Muscle of leg (tissue), 3 donors: ENCODE measurements at regions not wholly inside any gene's neighbourhood (a gene's known extent, or its start where the extent isn't known, plus 50 kb on each side); places are given as distances from the start of the nearest gene placed in this dataset.

Experiments
- DNase-seq: peaks from one replicate; pipeline ENCODE4 v3.0.0; 2013
- H3K27ac ChIP-seq: one replicate; pipeline ENCODE4 v1.5.1; 2013; ENCODE audit warnings: mild to moderate bottlenecking, low read length, control low read depth
- H3K27me3 ChIP-seq: one replicate; pipeline ENCODE4 v1.6.1; 2013; ENCODE audit warnings: low read length; ENCODE audit not compliant: control insufficient read depth, insufficient read depth
- H3K36me3 ChIP-seq: one replicate; pipeline ENCODE4 v1.6.1; 2013; ENCODE audit warnings: low read length; ENCODE audit not compliant: control insufficient read depth, insufficient read depth
- H3K4me1 ChIP-seq: one replicate; pipeline ENCODE4 v1.6.1; 2013; ENCODE audit warnings: low read length; ENCODE audit not compliant: control insufficient read depth, insufficient read depth
- H3K4me3 ChIP-seq: one replicate; pipeline ENCODE4 v1.5.1; 2013; ENCODE audit warnings: low read length, control low read depth
- H3K9me3 ChIP-seq: replicated peaks from 2 replicates; pipeline ENCODE4 v1.6.1; 2013; ENCODE audit warnings: low read depth, low read length; ENCODE audit not compliant: control insufficient read depth
- WGBS: methylation state at CpG from one replicate; pipeline ENCODE4 v1.1.5; 2013; ENCODE audit warnings: missing lambda C conversion rate; ENCODE audit not compliant: insufficient coverage; 5-methylcytosine and 5-hydroxymethylcytosine counted together

DNA sequence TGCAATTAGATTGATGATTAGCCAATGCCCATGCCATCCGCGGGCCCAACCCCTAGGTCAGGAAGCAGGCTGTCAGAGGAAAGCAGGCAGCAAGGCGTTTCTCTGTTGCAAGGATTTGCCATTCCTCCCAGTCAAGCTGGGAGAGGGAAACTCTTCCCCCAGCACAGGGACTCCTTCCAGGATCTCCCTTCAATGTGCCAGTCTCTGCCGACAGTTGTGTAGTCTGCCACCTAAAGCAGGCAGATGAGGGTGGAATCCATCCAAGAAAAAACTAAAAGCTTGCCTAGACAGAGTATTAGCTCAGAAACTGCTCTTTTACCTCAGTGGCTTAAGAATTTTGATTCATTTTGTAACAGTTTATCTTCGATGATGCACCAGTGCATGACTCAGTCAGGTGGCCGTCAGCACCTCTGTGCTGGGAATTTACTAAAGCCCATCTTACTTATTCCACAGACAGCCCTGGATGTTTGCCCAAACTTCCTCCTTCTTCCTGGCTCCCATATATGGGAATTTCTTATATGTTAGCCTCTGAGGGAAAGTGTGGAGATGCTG, 501.5 kb upstream of the THBS1 start:
- DNase-seq: peak; percentile 66
- Histone ChIP-seq H3K27ac (no peak overlapping the region), H3K27me3 (peaks cover 2% of the 10 kb centered on the region), H3K36me3 (no peaks in the 10 kb centered on the region), H3K4me3 (no peak overlapping the region), H3K9me3 (no peaks in the 10 kb centered on the region), H3K4me1 (peaks cover 5% of the 10 kb centered on the region)
- WGBS: 50% methylated on average over 1 of the region's 6 CpGs

DNA sequence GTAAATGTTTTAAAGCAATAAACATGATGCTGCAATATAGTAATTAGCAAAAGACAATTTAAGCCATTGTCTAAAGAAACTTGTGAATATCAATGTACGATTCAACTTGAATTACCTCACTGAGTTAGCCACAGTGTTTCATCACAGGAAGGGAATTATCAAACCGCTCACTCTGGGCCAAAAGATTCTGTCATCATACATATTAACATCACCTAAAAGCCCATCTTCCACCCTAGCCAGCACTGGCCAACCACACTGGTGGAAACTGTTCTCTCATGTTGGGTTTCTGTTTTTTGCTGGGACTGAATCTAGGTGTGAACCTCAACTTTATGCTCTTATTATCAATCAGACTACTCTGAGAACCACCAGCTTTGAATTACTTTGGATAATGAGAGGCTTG, 497.7 kb upstream of the THBS1 start:
- Histone ChIP-seq H3K27me3 (peaks cover 2% of the 10 kb centered on the region), H3K36me3 (no peaks in the 10 kb centered on the region), H3K4me3 (no peak overlapping the region), H3K4me1 (peaks cover 12% of the 10 kb centered on the region), H3K27ac (no peak overlapping the region), H3K9me3 (no peaks in the 10 kb centered on the region)
- no peak for DNase-seq
- WGBS: no CpG with 5 or more reads among the region's 2 CpGs

DNA sequence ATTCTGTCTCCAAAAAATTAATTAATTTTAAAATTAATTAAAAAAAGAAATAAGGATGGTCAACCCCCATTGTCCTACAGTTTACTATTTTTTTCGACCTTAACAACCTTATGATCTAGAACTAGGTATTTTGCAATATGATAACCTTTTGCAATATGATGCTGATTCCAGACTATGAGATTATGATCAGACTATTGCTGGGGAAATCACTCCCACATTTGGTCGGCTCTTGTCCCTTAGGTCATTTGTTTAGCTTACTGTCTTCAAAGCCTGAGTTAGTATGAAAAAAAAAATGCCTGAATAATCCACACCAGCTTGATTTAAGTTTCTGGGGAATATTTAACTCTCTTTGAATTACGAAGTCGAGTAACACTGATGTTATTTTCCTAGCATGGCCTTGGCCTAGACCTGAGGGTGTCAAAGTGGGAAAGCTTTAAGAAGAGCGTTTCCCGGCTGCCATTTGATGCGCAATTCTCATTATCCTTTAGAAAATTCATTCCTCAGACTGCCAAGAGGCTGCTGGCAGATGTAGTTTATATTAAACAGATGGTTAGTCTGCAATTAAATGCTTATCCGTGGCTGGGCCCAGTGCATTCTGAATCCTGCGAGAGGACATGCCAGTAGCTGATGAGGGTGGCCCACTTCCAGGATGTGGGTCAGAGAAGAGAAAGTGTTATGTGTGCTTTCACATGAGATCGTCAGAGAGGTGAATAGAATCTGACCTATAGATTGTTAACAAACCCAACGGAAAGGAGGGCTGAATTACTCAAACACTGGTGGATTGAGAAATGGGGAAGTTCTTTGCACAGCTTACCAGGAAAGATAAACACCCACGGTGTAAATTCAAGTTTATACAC, 496.0 kb upstream of the THBS1 start:
- 0% methylated on average over 3 of the region's 12 CpGs for WGBS
- Histone ChIP-seq H3K9me3 (no peaks in the 10 kb centered on the region), H3K36me3 (no peaks in the 10 kb centered on the region), H3K4me3 (no peak overlapping the region), H3K4me1 (peaks cover 7% of the 10 kb centered on the region), H3K27ac (peak overlapping the region; percentile 59), H3K27me3 (no peaks in the 10 kb centered on the region)
- DNase-seq: peak; percentile 85

DNA sequence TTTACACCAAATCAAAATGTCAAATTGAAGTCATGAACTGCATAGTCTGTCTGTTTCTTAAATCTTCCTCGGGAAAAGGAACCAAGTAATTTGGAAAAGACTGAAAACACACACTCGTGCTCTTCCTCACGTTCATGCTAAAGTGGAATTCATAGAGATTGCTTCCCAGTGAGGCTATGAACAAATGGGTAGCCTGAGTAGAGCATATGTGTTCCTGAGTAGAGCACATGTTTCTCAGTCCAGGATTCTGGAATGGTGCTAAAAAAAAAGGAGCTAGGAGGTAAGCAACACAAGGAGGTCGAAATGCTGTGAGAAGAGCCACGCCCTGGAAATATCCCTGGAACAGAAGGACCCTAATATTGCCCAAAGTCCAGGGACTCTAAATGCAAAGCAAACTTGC, 494.2 kb upstream of the THBS1 start:
- Histone ChIP-seq H3K36me3 (no peaks in the 10 kb centered on the region), H3K4me3 (no peak overlapping the region), H3K9me3 (no peaks in the 10 kb centered on the region), H3K27me3 (no peaks in the 10 kb centered on the region), H3K27ac (no peak overlapping the region), H3K4me1 (peaks cover 7% of the 10 kb centered on the region)
- DNase-seq: no peak
- WGBS: 62% methylated on average over 4 of the region's 5 CpGs

DNA sequence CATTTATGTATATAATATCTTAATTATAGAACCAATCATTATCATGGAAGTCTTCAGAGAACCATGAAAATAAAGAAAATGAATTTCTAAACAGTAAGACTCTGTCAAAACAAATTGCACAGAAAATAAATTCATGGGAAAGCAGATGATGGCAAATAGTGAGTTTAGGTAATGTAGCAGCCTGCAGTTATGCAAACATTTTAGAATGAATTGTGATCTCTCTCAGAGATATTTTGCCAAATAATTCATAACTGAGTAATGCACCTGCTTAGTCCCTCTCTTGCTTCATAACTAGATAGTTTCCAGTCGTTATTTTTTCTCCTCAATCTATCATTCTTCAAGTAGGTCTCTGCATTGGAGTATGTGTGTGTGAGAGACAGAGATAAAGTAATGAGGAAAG, 492.7 kb upstream of the THBS1 start:
- Histone ChIP-seq H3K4me1 (peaks cover 7% of the 10 kb centered on the region), H3K27ac (no peak overlapping the region), H3K4me3 (no peak overlapping the region), H3K27me3 (no peaks in the 10 kb centered on the region), H3K36me3 (no peaks in the 10 kb centered on the region), H3K9me3 (no peaks in the 10 kb centered on the region)
- no peak for DNase-seq
- no CpG with 5 or more reads among the region's 1 CpG for WGBS

DNA sequence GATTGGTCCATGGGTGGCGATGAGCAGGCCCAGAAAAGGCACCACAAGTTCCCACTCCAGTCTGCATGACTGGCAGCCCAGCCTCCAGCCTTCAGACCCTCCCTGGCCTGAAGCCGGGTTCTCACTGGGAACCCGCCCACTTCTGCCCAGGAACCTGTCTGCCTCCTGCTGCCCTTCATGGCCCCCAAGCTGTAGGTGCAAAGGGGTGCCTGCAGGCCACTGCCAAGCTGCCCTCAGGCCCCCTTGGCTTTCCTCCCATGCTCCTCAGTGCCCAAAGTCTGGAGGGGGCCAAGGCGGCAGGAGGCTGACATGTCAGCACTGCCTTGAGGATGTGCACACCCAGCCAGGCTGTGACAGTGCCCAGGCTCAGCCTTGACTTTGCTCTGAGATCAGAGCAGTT, 488.5 kb upstream of the THBS1 start:
- peaks cover 3% of the 10 kb centered on the region for H3K4me1 ChIP-seq
- no peak for DNase-seq
- 100% methylated on average over 4 of the region's 4 CpGs for WGBS
- H3K36me3 ChIP-seq: no peaks in the 10 kb centered on the region
- H3K27ac ChIP-seq: no peak overlapping the region
- no peak overlapping the region for H3K4me3 ChIP-seq
- H3K27me3 ChIP-seq: no peaks in the 10 kb centered on the region
- H3K9me3 ChIP-seq: no peaks in the 10 kb centered on the region

DNA sequence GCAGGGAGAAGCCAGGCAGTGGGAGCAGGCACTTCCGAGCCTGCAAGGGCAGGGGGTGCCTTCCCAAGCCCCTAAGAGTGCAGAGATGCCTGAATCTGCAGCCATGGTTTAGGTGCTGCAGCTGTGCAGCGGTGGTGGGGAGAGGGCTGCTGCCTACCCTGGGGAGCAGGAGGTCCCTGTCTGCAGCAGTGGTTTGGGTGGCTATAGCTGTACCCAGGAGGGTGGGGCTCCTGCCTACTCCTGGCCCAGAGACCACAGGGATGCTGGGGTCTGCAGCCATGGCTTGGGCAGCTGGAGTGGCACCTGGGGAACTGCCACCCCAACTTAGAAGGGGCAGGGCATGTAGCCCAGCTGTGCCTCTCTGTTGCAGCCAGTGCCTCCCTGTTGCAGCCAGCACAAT, 488.1 kb upstream of the THBS1 start:
- H3K4me1 ChIP-seq: peaks cover 3% of the 10 kb centered on the region
- WGBS: 89% methylated on average over 2 of the region's 2 CpGs
- DNase-seq: no peak
- H3K27me3 ChIP-seq: no peaks in the 10 kb centered on the region
- H3K27ac ChIP-seq: no peak overlapping the region
- no peak overlapping the region for H3K4me3 ChIP-seq
- no peaks in the 10 kb centered on the region for H3K36me3 ChIP-seq
- no peaks in the 10 kb centered on the region for H3K9me3 ChIP-seq

DNA sequence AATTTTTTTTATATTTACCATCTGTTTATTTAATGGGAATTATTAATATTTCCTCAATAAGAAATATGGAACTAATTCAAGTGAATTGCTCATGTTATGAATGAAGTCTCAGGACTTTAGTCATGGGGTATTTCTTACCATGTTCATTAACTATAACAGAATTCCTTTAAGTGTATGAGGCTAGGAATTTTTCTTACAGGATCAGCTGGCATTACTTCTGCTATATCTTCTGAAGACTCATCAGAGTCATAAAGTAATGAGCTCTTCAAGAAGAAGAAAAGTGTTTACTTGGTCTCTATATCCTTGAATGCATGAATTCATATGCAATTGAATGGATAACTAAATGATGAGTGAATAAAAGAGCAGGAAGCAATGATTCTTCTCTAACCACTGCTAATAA, 486.8 kb upstream of the THBS1 start:
- H3K27me3 ChIP-seq: no peaks in the 10 kb centered on the region
- DNase-seq: no peak
- H3K27ac ChIP-seq: no peak overlapping the region
- no peaks in the 10 kb centered on the region for H3K9me3 ChIP-seq
- no peaks in the 10 kb centered on the region for H3K36me3 ChIP-seq
- no peak overlapping the region for H3K4me3 ChIP-seq
- H3K4me1 ChIP-seq: peaks cover 3% of the 10 kb centered on the region

DNA sequence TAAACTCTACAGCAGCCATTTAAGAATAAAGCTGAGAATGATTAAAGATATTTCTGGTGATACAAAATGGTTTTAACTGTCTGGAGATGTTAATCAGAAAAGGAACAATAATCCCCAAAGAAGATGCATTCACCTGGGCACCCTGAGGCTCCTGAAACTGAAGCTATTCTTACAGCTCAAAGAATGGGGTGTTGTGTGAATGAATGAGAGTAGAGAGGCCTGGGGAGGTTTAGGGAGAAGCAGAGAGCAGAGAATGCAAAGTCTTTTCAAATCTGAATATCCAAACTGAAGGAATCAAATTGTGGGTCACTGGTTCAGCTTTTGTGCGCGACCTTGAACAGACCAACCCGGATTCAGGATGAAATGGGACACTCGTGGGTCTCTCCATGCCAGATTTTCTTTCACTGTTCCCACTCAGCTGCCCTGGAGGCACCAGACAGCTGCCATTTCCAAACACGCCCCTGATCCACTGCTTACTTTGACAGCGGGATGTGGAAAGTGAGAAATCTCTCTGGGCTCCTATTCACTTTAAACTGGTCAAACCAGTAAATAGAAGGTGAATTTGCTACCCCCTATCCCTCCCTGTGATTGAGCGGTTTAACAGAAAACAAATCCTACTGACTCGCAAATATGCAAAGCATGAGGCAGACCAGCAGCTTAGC, 485.5 kb upstream of the THBS1 start:
- H3K27ac ChIP-seq: no peak overlapping the region

DNA sequence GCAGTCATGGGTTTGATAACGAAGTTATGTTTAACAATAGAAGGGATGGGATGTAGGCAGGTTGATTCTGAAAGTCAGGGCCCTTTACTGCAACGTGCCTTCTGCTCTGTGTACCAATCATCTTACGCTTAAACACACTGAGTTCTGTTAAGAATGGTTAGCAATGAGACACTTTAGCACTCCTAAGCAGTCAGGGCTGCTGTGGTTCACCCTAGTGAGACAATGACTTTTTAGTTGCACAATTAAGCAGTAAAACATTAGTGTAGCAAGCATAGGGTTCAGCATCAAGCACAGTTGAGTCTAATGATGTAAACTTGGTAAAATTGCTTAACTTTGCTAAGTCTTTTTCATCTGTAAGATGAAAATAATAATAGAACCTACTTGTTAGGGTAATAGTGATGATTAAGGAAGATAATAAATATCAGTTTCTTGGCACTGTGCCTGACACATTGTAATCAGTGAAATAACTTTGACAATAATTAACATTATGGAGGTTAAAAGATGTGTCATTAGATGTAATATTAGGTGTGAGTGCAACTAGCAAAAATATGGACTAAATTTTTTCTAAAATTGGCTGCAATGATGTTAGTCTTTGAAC, 484.2 kb upstream of the THBS1 start:
- Histone ChIP-seq H3K36me3 (no peaks in the 10 kb centered on the region), H3K27ac (no peak overlapping the region), H3K9me3 (no peaks in the 10 kb centered on the region), H3K4me1 (peaks cover 3% of the 10 kb centered on the region), H3K27me3 (no peaks in the 10 kb centered on the region), H3K4me3 (no peak overlapping the region)
- 71% methylated on average over 2 of the region's 3 CpGs for WGBS
- DNase-seq: no peak

More for the DNA sequence above, 485.5 kb upstream of the THBS1 start:
- Histone ChIP-seq H3K27me3 (no peaks in the 10 kb centered on the region), H3K36me3 (no peaks in the 10 kb centered on the region), H3K4me1 (peaks cover 3% of the 10 kb centered on the region), H3K9me3 (no peaks in the 10 kb centered on the region), H3K4me3 (no peak overlapping the region)
- WGBS: 16% methylated on average over 3 of the region's 8 CpGs
- peak; percentile 17 for DNase-seq
